DND-41 (cell line): ENCODE measurements at regions not wholly inside any gene's neighbourhood (a gene's known extent, or its start where the extent isn't known, plus 50 kb on each side); places are given as distances from the start of the nearest gene placed in this dataset.

ENCODE experiments used
- EZH2 ChIP-seq: IDR thresholded peaks from 3 replicates; pipeline ENCODE4 v1.6.1; 2012; ENCODE audit warnings: borderline replicate concordance, low read depth, mild to moderate bottlenecking, moderate library complexity, low read length, inconsistent platforms; ENCODE audit not compliant: severe bottlenecking
- TF ChIP-seq, protein P1 (sequence below): IDR thresholded peaks from 2 replicates; pipeline ENCODE4 v1.5.1; 2012; ENCODE audit warnings: borderline replicate concordance, low read length, moderate library complexity, mild to moderate bottlenecking; ENCODE audit not compliant: poor library complexity, severe bottlenecking; ENCODE audit errors: extremely low read depth

DNA sequence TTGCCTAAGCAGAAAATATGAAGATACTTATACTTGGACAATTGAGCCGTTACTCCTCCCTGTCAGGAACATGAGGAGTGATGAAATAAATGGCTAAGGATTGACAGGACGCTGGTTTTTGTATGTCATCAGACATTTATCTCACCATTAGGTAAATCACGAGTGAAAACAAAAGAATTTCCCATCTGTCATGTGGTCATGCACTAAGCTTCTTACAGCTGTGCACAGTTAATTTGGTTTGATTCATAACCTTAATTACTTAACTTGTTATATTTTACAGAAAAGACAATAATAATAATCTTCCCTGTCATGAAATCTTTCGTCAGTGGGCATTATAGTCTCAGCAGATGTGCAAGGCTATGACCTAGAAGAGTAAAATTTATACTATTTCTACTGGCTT is 266.5 kb downstream of the HGF start:
- TF ChIP-seq, protein P1, sequence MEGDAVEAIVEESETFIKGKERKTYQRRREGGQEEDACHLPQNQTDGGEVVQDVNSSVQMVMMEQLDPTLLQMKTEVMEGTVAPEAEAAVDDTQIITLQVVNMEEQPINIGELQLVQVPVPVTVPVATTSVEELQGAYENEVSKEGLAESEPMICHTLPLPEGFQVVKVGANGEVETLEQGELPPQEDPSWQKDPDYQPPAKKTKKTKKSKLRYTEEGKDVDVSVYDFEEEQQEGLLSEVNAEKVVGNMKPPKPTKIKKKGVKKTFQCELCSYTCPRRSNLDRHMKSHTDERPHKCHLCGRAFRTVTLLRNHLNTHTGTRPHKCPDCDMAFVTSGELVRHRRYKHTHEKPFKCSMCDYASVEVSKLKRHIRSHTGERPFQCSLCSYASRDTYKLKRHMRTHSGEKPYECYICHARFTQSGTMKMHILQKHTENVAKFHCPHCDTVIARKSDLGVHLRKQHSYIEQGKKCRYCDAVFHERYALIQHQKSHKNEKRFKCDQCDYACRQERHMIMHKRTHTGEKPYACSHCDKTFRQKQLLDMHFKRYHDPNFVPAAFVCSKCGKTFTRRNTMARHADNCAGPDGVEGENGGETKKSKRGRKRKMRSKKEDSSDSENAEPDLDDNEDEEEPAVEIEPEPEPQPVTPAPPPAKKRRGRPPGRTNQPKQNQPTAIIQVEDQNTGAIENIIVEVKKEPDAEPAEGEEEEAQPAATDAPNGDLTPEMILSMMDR, result no peak
- TF ChIP-seq EZH2, result no peak
